H54 (cell line): ENCODE measurements at regions not wholly inside any gene's neighbourhood (a gene's known extent, or its start where the extent isn't known, plus 50 kb on each side); places are given as distances from the start of the nearest gene placed in this dataset.
"Not testable (repeated sequence)": the region's sequence is repeated elsewhere in the genome, so short reads cannot be mapped to it uniquely, and the experiment has no call there.

ENCODE experiments used
- DNase-seq: peaks from one replicate; pipeline ENCODE4 v3.0.0; 2011; ENCODE audit warnings: low spot score, mixed read lengths; ENCODE audit not compliant: insufficient read length
- FAIRE-seq: peaks from 3 replicates; lab custom pipeline; 2011; peaks lifted over from hg19 to GRCh38; lab: Jason Lieb, UNC
- POLR2A ChIP-seq: IDR thresholded peaks from 2 replicates; pipeline ENCODE4 v1.6.1; 2011; ENCODE audit warnings: low read depth, mild to moderate bottlenecking, low read length

DNA sequence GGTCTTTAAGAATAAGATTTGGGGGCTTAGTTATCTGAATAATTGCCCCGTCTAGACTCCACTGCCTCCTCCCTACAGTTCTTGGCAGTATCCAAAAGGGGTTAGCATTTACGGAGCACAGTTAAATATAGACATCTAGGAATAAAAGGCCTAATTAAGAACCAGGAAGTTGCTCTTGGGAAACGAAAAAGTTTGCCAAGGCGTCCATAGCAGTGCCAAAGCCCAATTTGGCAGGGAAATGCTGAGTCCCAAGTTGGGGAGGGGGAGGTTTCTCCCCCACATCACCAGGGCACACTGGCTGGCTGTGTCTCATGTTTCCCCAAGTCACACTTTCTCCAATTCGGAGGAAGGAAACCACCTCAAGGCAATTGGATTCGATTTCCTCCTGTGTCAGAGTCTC, 338.7 kb downstream of the FBXW7 start:
- no peak for FAIRE-seq
- no peak for TF ChIP-seq POLR2A
- no peak for DNase-seq

DNA sequence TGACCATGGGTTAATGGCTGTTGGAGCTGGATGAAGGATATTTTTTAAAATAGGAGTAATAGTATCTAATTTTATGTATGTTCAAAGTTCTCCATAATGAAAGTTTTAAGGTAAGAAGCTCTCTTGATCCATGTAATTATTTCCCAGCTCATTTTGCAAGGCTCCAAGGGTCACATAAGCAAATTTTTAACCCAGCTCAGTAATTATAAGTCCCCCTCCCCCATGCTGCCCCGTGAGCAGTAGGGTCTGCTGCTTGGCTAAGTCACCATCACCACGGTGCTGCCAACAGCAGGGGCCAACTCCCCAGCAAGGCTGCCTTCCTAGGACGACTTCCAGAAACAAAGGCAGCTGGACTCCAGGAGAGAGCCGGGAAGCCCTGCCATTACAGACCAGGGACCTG, 340.0 kb downstream of the FBXW7 start:
- DNase-seq (no peak), FAIRE-seq (no peak)
- no peak for TF ChIP-seq POLR2A

DNA sequence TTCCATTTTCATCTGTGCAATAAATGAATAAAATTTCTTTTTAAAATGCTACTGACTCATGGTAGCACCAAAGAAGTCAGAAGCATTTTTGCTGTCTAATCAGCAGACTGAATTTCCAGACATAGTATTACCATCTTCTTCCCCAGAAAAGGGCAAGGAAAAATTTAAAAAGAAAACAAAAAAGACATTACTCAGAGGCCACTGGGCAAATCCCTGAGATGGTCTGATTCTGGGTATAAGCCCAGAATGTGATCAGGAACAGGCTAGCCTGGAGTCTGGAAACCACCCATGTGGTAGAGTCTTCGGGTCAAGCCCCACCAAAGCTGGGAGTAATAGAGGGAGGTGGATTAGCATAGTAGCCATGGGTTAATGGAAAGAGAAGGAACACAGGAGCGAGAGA, 342.8 kb downstream of the FBXW7 start:
- TF ChIP-seq POLR2A = no peak
- FAIRE-seq (no peak), DNase-seq (no peak)

DNA sequence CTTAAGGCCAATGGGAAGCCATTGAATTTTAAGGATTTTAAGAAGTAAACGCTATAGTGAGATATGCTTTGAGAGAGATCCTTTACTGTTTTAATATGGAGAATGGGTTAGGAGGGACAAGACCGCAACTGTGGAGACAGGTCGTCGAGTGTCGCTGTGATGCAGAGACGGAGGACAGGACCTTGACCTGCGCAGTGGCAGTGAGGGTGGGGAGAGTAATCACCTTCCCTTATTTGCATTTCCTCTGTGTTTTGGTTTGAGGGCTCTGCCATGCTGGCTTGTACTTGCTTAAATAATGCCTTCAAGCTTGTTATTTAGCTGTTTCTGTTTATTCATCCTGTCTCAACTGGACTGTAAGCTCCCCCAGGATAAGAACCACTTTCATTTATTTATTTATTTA, 345.0 kb downstream of the FBXW7 start:
- no peak for TF ChIP-seq POLR2A
- no peak for DNase-seq
- no peak for FAIRE-seq

DNA sequence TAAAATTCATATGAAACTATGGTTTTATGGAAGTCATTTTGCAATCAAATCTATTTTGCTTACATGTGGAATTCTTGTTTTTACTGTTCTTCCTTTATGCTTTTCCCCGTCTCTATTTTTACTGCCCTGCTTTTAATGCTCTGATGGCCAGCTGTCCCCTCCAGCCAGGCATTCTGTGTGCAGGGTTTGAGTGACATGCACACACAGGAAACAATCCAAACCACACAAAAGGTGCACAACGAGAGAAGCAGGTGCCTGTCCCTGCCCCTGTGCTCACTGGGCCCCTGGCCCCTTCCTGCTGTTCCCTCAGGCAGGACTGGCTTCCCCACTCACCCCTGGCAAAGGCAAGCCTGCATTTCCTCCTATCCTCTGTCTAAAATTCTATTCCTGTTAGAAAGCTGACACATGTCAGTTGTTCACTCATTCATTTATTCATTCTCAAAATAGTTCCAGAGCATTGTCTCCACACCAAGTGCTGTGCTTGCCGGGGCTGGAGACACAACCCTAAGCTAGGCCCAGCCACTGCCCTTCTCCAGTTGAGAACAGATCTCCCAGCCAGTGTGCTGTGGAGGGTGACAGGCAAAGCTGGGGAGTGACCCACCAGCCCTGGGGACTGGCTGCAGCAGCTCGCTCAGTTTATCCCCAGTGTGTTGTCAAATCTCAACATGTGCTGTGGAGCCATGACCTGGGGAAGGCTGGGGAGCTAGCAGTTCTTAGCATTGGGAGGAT, 346.3 kb downstream of the FBXW7 start:
- TF ChIP-seq POLR2A = no peak
- DNase-seq (no peak), FAIRE-seq (no peak)

DNA sequence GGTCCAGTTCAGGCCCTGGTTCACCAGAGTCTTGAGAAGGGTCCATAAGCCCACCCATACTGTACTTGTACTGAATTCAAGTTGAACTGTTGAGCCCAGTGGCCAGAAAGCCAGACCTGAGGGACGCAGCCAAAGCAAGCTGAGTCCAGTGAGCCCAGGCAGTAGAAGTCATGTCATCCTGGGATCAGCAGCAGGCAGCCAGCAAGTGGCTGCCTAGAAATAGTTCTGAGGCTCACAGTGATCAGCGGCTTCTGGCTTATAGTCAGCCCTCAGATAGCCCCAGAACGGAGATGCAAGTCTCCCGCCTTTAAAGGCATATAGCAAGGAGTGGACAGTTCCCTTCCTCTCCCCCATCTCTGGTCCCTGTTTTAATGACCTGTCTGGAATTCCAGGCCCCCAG, 347.1 kb downstream of the FBXW7 start:
- DNase-seq (no peak), FAIRE-seq (no peak)
- TF ChIP-seq POLR2A = no peak

DNA sequence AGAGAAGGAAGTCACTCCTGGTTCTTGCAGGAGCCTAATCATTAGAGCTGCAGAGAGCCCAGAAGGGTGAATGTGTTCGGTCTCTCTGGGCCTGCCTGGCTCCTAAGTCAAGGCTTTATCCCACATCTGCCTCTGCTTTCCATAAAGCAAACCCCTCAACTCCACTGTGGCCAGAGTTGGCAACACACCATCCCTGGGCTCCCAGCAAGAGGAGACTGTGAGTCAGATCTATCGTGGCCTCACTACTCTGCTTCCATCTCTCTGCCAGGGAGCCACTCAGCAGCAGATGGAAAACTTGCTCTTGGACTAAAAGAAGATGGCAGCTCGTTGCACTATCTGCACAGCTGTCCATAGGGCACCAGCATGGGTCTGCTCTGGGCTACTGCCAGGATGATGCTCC, 348.2 kb downstream of the FBXW7 start:
- no peak for TF ChIP-seq POLR2A
- DNase-seq (no peak), FAIRE-seq (no peak)

DNA sequence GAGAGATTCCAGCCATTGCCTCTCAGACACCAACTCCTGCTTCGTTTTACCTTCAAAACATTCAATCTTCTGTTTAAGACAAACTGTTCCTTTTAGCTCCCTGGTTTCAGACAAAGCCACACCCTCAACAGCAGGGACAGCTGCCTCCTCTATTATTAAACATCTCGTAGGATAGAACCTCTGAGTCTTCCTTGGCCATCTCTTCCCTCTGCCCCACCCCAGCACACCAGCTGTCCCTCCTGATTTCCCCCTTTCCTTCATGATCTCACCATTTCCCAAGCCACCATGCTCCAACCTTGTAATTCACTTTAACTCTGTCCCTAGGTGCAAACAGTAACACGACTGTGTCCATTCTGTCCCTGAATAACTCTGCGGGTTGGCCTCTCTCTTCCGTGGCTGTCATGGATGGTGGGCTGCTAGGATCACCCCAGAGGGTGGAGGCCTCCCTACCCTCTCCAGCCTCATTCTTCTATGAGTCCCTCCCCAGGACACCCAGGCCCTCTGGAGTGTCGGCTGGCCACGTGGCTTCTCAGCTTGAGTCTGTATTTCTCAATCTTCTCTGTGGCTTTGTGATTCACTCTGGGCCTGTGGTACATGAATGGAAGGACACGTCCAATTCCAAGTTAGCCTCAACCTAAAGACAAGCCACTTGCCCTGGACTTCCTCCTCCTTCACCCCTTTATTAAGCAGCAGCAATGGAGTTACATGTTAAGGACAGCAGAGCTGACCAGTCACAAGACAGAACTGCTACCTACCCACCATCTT, 349.9 kb downstream of the FBXW7 start:
- TF ChIP-seq POLR2A = no peak
- FAIRE-seq = no peak
- no peak for DNase-seq

DNA sequence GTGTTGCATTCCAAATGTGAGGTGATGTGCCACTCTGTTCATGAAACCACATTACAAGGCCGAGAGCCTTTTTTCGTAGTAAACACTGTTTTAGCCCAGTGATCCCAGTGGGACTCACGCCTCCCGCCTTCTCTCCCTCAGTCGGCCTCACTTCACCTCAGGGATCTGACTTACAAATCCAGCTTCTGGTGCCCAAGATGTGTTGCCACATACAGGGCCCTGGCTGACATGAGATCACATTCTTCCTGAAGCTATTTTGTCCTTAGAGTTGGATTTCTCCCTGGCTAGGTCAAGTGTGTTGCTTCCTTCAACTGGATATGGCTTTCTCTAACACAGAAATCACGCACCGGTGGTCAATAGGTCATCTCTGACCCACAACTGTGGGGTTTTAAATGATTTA, 354.7 kb downstream of the FBXW7 start:
- DNase-seq (no peak), FAIRE-seq (no peak)
- no peak for TF ChIP-seq POLR2A

DNA sequence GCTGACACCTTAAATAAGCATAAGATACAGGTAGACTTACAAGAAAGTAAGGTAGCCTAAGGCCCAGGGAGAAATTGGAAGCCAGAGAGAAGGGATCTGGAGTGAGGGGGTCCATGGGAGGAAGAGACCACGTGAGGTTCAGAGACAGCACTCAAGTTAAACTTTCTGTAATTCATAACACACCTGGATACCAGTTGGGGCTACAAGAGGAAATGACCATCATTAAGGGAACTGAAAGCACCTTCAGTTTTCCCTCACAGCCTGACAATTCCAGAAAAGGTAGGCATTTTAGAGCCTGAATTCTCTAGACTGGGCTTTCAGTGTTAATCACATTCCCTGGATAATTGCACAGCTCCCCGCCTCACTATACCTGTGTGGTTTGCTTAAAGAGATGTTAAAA, 355.5 kb downstream of the FBXW7 start:
- DNase-seq = no peak
- TF ChIP-seq POLR2A = no peak
- FAIRE-seq = no peak

DNA sequence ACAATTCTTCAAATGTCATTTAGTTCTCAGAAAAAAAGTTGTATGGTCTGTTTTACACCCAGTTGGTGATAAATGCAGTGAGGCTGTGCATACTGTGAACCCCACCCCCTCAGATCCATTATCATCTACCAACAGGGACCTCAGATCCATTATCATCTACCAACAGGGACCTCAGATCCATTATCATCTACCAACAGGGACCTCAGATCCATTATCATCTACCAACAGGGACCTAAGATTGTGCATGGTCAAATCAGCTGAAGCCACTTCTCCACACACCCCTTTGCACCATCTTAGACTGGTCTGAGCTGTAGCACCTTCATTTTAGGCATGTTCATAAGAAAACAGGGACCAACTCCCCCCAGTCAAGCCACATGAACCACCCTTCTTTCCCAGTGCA, 358.4 kb downstream of the FBXW7 start:
- FAIRE-seq, DNase-seq: not testable (repeated sequence)

DNA sequence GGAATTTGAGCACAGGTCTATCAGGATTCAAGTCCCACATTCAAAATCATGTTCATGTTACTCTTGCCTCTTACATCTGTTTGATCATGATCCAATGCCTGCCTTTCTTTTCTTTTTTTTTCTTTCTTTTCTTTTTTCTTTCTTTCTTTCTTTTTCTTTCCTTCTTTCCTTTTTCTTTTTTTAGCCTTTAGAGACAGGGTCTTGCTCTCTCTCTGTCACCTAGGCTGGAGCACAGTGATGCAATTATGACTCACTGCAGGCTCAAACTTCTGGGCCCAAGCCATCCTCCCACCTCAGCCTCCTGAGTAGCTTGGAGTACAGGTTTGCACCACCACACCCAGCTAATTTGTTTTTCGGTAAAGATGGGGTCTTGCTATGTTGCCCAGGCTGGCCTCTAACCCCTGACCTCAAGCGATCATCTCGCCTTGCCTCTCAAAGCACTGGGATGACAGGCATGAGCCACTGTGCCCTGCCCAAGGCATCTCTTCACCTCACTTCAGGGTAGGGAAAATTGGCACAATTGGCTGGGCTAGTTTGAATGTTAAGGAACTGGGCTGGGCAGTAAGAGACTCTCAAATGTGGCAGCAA, 359.2 kb downstream of the FBXW7 start:
- DNase-seq = no peak
- TF ChIP-seq POLR2A = no peak

DNA sequence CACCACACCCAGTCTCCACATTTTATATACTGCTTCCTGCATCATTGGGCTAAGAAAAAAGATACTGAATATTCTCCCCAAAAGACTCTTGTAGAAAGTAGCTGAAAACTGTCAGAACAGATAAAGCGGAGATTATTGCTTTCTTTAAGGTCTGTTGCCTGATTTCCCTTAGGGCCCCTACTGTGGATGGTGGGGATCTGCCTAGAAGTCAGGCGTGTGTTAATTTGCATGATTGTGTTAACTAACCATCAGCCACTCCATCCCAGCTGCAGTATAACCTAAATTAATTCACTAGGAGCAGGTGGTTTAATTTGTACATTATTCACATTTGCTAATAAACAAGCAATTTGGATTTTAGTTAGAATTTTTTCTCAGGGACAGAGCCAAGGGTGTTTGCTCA, 360.3 kb downstream of the FBXW7 start:
- DNase-seq (no peak), FAIRE-seq (no peak)
- no peak for TF ChIP-seq POLR2A

More for the DNA sequence above, 359.2 kb downstream of the FBXW7 start:
- FAIRE-seq = no peak

DNA sequence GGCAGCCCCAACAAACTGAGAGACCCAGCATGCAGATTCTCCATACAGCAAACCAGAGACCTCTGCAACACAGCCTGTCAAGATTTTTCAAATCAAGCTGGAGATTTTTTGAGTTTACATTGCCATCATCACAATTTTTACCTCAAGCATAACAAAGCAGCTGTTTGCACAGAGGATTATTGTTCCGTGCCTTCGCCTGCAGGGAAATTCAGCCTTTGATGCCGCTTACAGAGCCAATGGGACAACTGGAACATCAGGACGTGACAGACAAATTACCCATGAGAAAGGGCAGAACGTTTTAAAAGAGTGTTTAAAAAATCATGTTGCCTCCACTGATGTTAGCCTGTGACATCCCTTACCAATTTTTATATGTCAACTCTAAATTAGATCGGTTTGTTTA, 363.7 kb downstream of the FBXW7 start:
- FAIRE-seq (no peak), DNase-seq (no peak)
- TF ChIP-seq POLR2A = no peak
